Jurkat, Clone E6-1 (cell line): ENCODE measurements at regions not wholly inside any gene's neighbourhood (a gene's known extent, or its start where the extent isn't known, plus 50 kb on each side); places are given as distances from the start of the nearest gene placed in this dataset.

ENCODE experiments used
- DNase-seq: peaks from one replicate; pipeline ENCODE4 v3.0.0-alpha.2; 2011; ENCODE audit warnings: low read depth, low spot score
- H3K4me3 ChIP-seq: 2 replicates; pipeline ENCODE4 v1.5.1; 2011; ENCODE audit warnings: mild to moderate bottlenecking, low read length, control low read depth, moderate library complexity

DNA sequence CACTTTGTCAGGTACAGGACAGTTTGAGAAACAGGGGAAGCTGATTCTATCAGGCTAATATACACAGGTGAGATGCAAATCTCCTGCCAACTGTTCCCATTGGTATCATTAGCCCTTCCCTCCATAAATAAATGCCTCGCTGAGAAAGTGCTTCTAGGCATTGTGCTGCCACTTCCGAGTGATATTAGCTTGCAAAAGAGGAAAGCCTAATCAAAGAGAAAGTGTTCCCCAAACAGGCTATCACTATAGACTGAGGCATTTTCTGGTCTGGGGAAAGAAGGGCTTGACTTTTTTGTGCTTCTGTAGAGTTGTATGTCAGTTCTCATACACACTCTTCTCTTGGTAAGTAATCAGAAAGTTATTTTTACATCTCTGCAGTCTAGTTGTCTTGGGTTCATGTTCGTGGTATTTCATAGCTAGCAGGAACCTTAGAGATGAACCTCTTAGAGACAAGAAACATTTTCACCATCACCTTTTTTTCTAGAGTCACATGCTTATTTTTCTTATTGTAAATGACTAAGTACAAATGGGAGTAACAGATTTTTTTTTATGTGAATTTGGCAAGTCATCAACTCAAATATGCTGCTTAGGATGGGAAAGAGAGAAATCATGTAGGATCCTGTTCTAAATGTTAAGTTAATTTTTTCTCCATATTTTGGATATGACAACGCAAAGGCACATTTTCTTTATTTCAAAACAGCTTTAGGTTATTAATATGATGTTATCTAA, 1009.8 kb downstream of the ADGRL3 start:
- H3K4me3 ChIP-seq = no peak overlapping the region
- DNase-seq = no peak

- no peak for DNase-seq
- H3K4me3 ChIP-seq = no peak overlapping the region
These were observed 1008.8 kb downstream of the ADGRL3 start for GRCh38 chr4:62208921-62209320.

GRCh38 chr4:62204136-62204535, 1004.0 kb downstream of the ADGRL3 start:
- no peak overlapping the region for H3K4me3 ChIP-seq
- no peak for DNase-seq

GRCh38 chr4:62199291-62199810, 999.2 kb downstream of the ADGRL3 start:
- H3K4me3 ChIP-seq = no peak overlapping the region
- no peak for DNase-seq

DNA sequence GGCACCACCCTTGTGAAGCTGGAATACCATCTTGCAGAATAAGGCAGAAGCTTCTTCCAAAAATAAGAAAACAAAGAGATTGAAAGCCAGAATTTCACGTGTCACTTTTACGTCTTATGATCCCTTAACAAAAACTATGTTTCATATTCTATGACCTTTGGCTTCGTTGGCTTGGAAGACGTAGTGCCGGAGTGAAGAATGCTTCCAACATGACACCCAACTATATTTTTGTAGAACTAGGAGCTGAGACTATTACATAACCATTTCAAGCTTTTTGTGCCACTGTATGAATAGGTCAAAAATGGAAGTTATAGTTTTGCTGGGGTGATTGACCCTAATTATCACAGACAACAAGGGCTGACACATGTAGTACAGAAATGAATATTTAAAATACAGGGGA, 996.2 kb downstream of the ADGRL3 start:
- no peak for DNase-seq
- H3K4me3 ChIP-seq = no peak overlapping the region

DNA sequence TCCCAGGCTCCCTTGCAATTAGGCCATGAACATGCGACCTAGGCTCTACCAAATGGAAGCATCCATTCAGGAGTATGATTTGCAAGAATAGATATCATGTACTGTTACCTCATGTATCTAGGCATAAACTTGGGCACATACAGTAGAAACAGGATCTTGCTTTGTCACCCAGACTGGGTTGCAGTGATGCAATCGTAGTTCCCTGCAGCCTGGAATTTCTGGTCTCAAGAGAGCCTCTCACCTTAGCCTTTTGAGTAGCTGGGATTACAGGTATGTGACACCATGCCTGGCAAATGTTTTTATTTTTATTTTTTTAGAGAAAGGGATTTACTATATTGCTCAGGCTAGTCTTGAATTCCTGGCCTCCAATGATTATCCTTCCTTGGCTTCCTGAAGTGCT, 994.2 kb downstream of the ADGRL3 start:
- H3K4me3 ChIP-seq = no peak overlapping the region
- no peak for DNase-seq

- no peak for DNase-seq
- H3K4me3 ChIP-seq = no peak overlapping the region
These were observed 993.6 kb downstream of the ADGRL3 start for GRCh38 chr4:62193761-62194160.

DNA sequence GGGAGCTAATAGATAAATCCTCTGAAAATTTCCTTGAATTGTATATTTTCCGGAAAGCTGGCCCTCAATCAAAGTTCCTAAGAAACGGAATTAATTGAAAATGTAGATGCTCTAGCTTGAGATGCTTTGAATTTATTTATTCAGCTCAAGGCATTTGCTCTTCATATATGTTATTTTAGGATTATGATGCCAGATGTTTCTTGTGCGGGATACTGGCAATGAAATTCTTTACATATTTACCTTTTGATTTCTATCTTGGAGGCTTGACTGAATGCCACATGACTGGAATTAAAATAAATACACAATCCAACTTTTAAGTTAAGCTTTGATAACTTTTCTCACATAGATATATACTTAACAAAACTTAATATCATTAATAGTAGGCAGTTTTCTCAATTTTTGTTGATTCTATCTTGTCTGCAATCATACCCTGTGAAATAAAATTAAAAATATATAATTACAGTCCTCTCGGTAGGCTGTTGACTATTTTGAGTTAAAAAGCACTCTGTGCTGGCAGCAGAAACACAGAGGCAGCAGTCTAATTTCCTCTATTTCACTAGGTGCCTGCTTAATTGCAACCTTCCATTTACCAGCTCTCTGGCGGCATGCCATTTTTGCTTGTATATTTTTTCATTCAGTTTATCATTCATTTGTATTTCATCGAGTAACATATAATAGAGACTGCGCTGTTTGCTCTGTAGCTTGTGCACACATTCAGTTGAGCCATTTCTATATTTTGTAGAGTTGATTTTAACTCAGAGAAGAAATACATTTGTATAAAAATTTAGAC, 991.5 kb downstream of the ADGRL3 start:
- no peak overlapping the region for H3K4me3 ChIP-seq
- no peak for DNase-seq

DNA sequence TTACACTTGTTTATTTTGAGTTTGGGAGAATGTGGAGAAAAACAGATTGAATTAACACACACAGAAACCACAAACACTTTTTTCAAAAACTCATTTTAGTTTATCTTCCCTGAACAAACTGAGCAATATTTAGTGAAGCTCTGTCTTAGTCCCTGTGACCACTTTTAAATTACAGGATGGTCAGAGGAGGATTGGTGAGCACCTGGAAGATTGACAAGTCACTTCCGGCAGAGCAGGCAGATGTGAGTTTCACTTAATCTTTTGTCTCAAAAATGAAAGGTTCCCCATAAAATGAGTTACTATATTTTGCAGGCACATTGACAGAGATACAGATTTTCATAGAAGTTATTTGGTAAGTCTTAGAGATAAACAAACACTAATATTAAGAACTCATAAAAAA, 970.1 kb downstream of the ADGRL3 start:
- no peak for DNase-seq
- H3K4me3 ChIP-seq = no peak overlapping the region

GRCh38 chr4:62168681-62169080, 968.6 kb downstream of the ADGRL3 start:
- no peak overlapping the region for H3K4me3 ChIP-seq
- no peak for DNase-seq

DNA sequence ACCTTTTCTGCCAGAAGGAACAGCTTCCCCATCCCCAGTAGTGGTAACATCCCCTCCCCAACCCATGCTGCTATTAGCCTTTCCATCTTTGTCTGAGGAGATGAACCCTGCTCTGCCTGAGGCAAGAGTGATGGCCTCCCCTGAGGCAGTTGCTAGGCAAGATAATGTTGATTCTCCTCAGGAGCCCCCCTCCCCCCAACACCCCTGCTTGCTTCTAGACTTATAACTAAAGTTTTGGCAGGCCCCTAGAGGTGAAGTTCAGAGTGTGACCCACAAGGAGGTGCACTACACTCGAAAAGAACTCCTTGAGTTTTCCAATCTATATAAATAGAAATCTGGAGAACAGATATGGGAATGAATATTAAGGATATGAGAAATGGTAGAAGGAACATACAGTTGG, 962.5 kb downstream of the ADGRL3 start:
- DNase-seq = no peak
- no peak overlapping the region for H3K4me3 ChIP-seq

DNA sequence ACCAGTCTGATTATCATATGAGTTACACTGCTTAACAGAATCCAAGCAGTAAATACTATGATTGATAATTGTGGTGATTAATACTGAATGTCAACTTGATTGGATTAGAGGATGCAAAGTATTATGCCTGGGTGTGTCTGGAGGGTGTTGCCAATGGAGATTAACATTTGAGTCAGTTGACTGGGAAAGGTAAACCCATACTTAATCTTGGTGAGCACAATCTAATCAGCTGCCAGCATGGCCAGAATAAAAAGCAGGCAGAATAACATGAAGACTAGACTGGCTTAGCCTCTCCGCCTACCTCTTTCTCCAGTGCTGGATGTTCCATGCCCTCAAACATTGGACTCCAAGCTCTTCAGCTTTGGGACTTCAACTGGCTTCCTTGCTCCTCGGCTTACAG, 961.3 kb downstream of the ADGRL3 start:
- H3K4me3 ChIP-seq = no peak overlapping the region
- no peak for DNase-seq

DNA sequence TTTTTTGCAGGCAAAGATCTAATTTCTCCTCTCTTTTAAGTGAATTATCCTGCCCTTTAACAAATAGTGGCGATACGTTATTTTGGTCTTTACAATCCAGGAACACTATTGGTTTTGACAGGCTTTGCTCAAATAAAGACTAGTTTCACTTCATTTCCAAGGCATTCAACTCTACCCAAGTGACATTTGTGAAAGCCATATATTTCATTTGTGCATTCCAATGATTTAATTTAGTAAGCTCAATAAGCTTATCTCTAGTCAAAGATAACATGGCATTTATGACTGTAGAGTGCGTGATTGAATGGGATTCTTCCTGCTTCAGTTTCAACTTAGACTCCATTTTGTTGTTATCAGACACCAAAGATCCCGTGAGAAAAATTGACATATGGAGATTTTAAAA, 959.8 kb downstream of the ADGRL3 start:
- no peak overlapping the region for H3K4me3 ChIP-seq
- DNase-seq = no peak

DNA sequence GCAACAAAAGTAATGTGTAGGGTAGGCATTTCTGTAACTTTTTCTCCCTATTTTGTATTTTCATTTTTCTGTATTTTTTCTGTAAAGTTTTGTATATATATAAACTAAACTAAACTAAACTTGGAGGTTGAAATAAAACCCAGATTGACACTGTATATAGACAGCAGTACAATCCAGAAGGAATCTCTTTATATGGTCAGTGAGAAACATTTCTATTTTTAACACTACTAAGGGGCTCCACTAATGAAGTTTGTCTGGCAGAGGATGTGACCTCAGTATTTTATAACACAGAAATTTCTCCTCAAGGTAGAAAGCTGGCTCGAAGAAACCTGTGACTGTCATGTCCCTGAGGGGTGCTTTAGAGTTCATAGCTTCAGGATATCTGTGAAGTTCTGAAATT, 959.2 kb downstream of the ADGRL3 start:
- H3K4me3 ChIP-seq = no peak overlapping the region

DNA sequence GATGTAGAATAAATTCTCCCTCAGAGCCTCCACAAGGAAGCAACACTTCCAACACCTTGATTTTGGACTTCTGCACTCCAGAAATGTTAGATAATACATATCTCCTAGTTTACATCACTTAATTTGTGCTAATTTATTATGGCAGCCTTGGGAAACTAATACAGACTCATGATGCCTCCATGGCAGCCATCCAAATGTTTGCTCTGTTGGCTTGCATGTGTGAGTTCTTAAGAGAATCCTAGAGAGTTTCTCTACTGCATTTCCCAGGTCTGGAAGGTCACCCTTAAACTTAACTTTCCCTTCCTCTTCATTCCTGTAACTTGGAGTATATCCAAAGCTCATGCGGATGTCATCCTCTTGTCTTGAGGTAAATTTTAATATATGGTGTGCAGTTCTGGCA, 956.1 kb downstream of the ADGRL3 start:
- no peak overlapping the region for H3K4me3 ChIP-seq
- no peak for DNase-seq

More for the DNA sequence above, 959.2 kb downstream of the ADGRL3 start:
- no peak for DNase-seq

GRCh38 chr4:62145276-62145675, 945.1 kb downstream of the ADGRL3 start:
- DNase-seq = no peak
- H3K4me3 ChIP-seq = no peak overlapping the region

DNA sequence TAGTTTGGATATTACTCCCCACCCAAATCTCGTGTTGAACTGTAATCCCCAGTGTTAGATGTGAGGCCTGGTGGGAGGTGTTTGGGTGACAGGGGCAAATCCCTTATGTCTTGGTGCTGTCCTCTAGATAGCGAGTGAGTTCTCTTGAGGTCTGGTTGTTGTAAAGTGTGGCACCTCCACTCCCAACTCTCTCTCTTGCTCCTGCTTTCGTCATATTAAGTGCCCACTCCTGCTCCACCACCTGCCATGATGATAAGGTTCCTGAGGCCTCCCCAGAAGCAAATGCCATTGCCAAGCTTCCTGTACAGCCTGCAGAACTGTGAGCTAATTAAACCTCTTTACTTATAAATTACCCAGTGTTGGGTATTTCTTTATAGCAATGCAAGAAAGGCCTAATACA, 944.3 kb downstream of the ADGRL3 start:
- H3K4me3 ChIP-seq = no peak overlapping the region
- no peak for DNase-seq

GRCh38 chr4:62135565-62136156, 935.5 kb downstream of the ADGRL3 start:
- no peak for DNase-seq
- H3K4me3 ChIP-seq = no peak overlapping the region

GRCh38 chr4:62133977-62134376, 933.9 kb downstream of the ADGRL3 start:
- no peak for DNase-seq

More at GRCh38 chr4:62133977-62134376, 933.9 kb downstream of the ADGRL3 start:
- no peak overlapping the region for H3K4me3 ChIP-seq
